Ovary (tissue), 7 donors: ENCODE measurements at regions not wholly inside any gene's neighbourhood (a gene's known extent, or its start where the extent isn't known, plus 50 kb on each side); places are given as distances from the start of the nearest gene placed in this dataset.

Experiments
- DNase-seq, 5 donors: peaks; one replicate each; pipeline ENCODE4 v3.0.0-alpha.2; 2019 to 2020
- H3K27ac ChIP-seq, 2 donors: fragments of 200-600 bp; one replicate each; pipeline versions ENCODE4 v1.5.1 to v1.8.0; 2019 to 2022
- H3K27me3 ChIP-seq: fragments of 200-600 bp; one replicate; pipeline ENCODE4 v1.8.0; 2022
- H3K36me3 ChIP-seq: fragments of 200-600 bp; sonication (generic); one replicate; pipeline ENCODE4 v1.5.1; 2019
- H3K4me1 ChIP-seq: one replicate; pipeline ENCODE4 v1.8.1; 2013; ENCODE audit warnings: mild to moderate bottlenecking, moderate library complexity; ENCODE audit not compliant: insufficient read depth
- H3K4me3 ChIP-seq: fragments of 200-600 bp; sonication (generic); one replicate; pipeline ENCODE4 v1.5.1; 2017
- H3K9me3 ChIP-seq, 2 donors: fragments of 200-600 bp in 1 of 2; sonication (generic) in 1 of 2; one replicate each; pipeline versions ENCODE4 v1.5.1 to v1.8.1; 2013 to 2019; ENCODE audit warnings: mild to moderate bottlenecking in 1 of 2, moderate library complexity in 1 of 2
- CTCF ChIP-seq, 3 donors: fragments of 450-650 bp in 2 of 3; fragments of 200-600 bp in 1 of 3; IDR thresholded peaks; one replicate each; pipeline versions ENCODE4 v1.5.1 to v1.8.0; 2016 to 2022; ENCODE audit warnings: antibody characterized with exemption in 3 of 3, mild to moderate bottlenecking in 1 of 3
- EP300 ChIP-seq: sonication (generic); formaldehyde crosslinking; IDR thresholded peaks from one replicate; pipeline ENCODE4 v1.6.1; 2017; ENCODE audit warnings: antibody characterized with exemption
- POLR2A ChIP-seq: fragments of 450-650 bp; IDR thresholded peaks from one replicate; pipeline ENCODE4 v1.6.1; 2017; ENCODE audit warnings: antibody characterized with exemption, mild to moderate bottlenecking, moderate library complexity
- WGBS, 3 donors: extraction: QIAGEN DNeasy Blood & Tissue Kit in 1 of 3; methylation state at CpG; one replicate each; pipeline versions ENCODE4 v1.1.5 to v1.1.7; 2013 to 2017; 5-methylcytosine and 5-hydroxymethylcytosine counted together
- intact Hi-C, 4 donors: fragments of 100-400 bp; cut with DNase I; formaldehyde crosslinking; loops; one replicate each; pipeline versions ENCODE4 v1.11.0 to v1.15.1; 2022 to 2023
- donor health status: DM: no; HTN: no; CAD: no; lungs with moderate emphysema.
- donor health status: DM: no; HTN: no; CAD: no.
- donor health status: Bipolar disorder and iron deficiency.
- donor health status: DM: no; HTN: no; CAD: no.
- donor health status: DM: yes; HTN: yes; CAD: no.

- no peak for DNase-seq
- Histone ChIP-seq H3K4me1 (no peaks in the 10 kb centered on the region), H3K27ac (no peak overlapping the region), H3K4me3 (no peak overlapping the region), H3K36me3 (no peaks in the 10 kb centered on the region), H3K9me3 (no peaks in the 10 kb centered on the region), H3K27me3 (no peaks in the 10 kb centered on the region)
- WGBS, 3 donors, result 81 to 83% (median 83%) methylated on average over 5 of the region's 5 CpGs
- intact Hi-C loops, result no loop called here
- TF ChIP-seq POLR2A, result no peak
- no peak for TF ChIP-seq CTCF (IDR thresholded peaks at IDR 0.05)
- no peak for TF ChIP-seq EP300
Measured at GRCh38 chr12:127480775-127481314, 786.1 kb upstream of the TMEM132C start.

GRCh38 chr12:127482950-127483349, 784.0 kb upstream of the TMEM132C start:
- Histone ChIP-seq H3K4me1 (no peaks in the 10 kb centered on the region), H3K4me3 (no peak overlapping the region), H3K36me3 (no peaks in the 10 kb centered on the region), H3K27me3 (no peaks in the 10 kb centered on the region), H3K9me3 (no peaks in the 10 kb centered on the region), H3K27ac (no peak overlapping the region)
- TF ChIP-seq CTCF (IDR thresholded peaks at IDR 0.05) (no peak), EP300 (no peak), POLR2A (no peak)
- intact Hi-C loops, result no loop called here
- 88 to 92% (median 91%) methylated on average over 11 of the region's 11 CpGs for WGBS, 3 donors
- no peak for DNase-seq

GRCh38 chr12:127485528-127485927, 781.4 kb upstream of the TMEM132C start:
- Histone ChIP-seq H3K9me3 (no peaks in the 10 kb centered on the region), H3K27ac (no peak overlapping the region), H3K4me3 (no peak overlapping the region), H3K36me3 (no peaks in the 10 kb centered on the region), H3K27me3 (no peaks in the 10 kb centered on the region), H3K4me1 (no peaks in the 10 kb centered on the region)
- DNase-seq, result no peak
- intact Hi-C loops, result no loop called here
- TF ChIP-seq POLR2A, result no peak
- no peak for TF ChIP-seq EP300
- TF ChIP-seq CTCF (IDR thresholded peaks at IDR 0.05), result no peak
- WGBS, 3 donors, result 62 to 65% (median 63%) methylated on average over 4 of the region's 4 CpGs

- Histone ChIP-seq H3K27me3 (no peaks in the 10 kb centered on the region), H3K9me3 (no peaks in the 10 kb centered on the region), H3K4me1 (no peaks in the 10 kb centered on the region), H3K36me3 (no peaks in the 10 kb centered on the region), H3K4me3 (no peak overlapping the region), H3K27ac (no peak overlapping the region)
- intact Hi-C loops, result no loop called here
- TF ChIP-seq EP300, result no peak
- TF ChIP-seq CTCF (IDR thresholded peaks at IDR 0.05), result no peak
- TF ChIP-seq POLR2A, result no peak
- no peak for DNase-seq
- WGBS, 3 donors, result 72 to 79% (median 77%) methylated on average over 1 of the region's 1 CpG
Measured at GRCh38 chr12:127487031-127487430, 779.9 kb upstream of the TMEM132C start.
